Prostate gland (tissue), 2 donors: ENCODE measurements at regions not wholly inside any gene's neighbourhood (a gene's known extent, or its start where the extent isn't known, plus 50 kb on each side); places are given as distances from the start of the nearest gene placed in this dataset.

ENCODE experiments used
- CTCF ChIP-seq, 4 experiments: fragments of 200-600 bp in 2 of 4; fragments of 450-650 bp in 2 of 4; sonication (generic) in 2 of 4; IDR thresholded peaks; 1 replicate in 3 of 4; 2 replicates in 1 of 4; pipeline ENCODE4 v1.5.1; 2016 to 2019; ENCODE audit warnings: antibody characterized with exemption in 4 of 4, mild to moderate bottlenecking in 2 of 4, moderate library complexity in 2 of 4
- POLR2A ChIP-seq: fragments of 450-650 bp; IDR thresholded peaks from one replicate; pipeline ENCODE4 v1.6.1; 2016; ENCODE audit warnings: antibody characterized with exemption, mild to moderate bottlenecking

- TF ChIP-seq CTCF (IDR thresholded peaks at IDR 0.05) (no peak), POLR2A (no peak)
These were observed 195.2 kb downstream of the DAD1 start for GRCh38 chr14:22393796-22394195.
